HFF-Myc (cell line): ENCODE measurements at regions not wholly inside any gene's neighbourhood (a gene's known extent, or its start where the extent isn't known, plus 50 kb on each side); places are given as distances from the start of the nearest gene placed in this dataset.

Source experiments
- DNase-seq: peaks from one replicate; pipeline ENCODE4 v3.0.0-alpha.2; 2011; ENCODE audit warnings: low read depth; ENCODE audit errors: extremely low read depth
- H3K4me3 ChIP-seq: replicated peaks from 2 replicates; pipeline ENCODE4 v1.5.1; 2011; ENCODE audit warnings: low read depth, mild to moderate bottlenecking, control low read depth, low read length
- TF ChIP-seq, protein P1 (sequence below): IDR thresholded peaks from 2 replicates; pipeline ENCODE4 v1.5.1; 2012; ENCODE audit warnings: mild to moderate bottlenecking, low read depth, low read length, control low read depth; ENCODE audit errors: missing control alignments

DNA sequence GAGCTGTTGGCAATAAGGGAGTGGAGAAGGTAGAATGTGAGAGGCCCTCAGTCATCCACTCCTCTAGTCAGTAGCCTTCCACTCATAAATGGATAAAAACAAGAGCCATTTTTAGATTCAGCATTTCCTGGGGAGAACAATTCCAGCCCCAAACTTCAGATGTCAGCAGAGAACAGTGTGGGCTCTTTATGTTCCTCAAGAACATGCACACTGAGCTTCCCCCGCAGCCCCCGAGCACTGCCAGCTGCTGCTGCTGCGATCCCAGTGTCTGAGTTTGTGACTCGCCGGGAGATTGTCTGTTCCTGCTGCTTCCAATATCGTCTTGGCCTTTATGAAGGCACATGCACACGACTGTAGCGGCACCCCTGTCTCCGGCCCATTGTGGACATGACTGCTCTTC lies 143.7 kb upstream of the CTNNA2 start:
- TF ChIP-seq, protein P1, sequence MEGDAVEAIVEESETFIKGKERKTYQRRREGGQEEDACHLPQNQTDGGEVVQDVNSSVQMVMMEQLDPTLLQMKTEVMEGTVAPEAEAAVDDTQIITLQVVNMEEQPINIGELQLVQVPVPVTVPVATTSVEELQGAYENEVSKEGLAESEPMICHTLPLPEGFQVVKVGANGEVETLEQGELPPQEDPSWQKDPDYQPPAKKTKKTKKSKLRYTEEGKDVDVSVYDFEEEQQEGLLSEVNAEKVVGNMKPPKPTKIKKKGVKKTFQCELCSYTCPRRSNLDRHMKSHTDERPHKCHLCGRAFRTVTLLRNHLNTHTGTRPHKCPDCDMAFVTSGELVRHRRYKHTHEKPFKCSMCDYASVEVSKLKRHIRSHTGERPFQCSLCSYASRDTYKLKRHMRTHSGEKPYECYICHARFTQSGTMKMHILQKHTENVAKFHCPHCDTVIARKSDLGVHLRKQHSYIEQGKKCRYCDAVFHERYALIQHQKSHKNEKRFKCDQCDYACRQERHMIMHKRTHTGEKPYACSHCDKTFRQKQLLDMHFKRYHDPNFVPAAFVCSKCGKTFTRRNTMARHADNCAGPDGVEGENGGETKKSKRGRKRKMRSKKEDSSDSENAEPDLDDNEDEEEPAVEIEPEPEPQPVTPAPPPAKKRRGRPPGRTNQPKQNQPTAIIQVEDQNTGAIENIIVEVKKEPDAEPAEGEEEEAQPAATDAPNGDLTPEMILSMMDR: no peak
- H3K4me3 ChIP-seq: no peak overlapping the region
- no peak for DNase-seq

DNA sequence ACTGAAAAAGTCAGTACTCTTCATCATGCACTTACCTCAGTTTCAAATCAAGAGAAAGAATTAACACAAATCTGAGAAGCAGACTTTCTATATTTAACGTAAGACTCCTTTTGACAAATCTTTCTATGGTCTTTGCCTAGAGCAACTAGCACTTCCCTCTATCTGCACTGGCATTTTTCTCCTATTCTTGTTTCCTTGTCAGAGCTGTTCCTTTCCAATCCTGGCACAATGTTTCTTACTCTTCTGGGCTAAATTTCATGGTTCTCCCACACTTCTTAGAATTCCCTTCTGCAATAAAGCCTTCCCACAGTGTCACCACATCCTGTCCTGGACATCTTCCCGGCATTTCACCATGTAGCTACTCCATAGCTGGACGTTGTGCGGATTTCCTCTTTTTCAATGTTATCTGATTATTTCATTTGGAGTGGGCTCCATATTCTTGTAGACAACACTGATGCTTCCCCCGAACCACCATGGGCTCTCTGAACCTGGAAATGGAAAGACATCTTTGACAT lies 144.7 kb upstream of the CTNNA2 start:
- no peak overlapping the region for H3K4me3 ChIP-seq
- no peak for DNase-seq
- TF ChIP-seq, protein P1: no peak

DNA sequence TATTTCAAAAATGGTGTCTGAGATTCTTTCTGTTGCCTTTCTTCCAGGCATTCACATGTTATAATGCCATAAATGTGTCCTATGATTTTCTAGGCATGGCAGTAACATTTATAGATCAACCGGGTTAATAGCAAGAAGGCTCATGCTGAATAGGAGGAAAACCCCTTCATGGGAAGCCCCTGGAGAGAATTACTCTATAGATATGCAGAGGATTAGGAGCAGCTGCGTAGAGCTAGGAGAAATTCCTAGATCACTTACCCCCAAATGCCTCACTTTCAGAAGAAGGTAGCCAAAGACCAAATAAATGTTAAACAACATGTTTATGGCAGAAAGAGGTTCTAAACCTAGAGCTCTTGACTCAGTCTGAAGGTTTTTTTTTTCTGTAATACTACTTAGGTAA lies 153.4 kb upstream of the CTNNA2 start:
- no peak for DNase-seq
- TF ChIP-seq, protein P1: no peak
- H3K4me3 ChIP-seq: no peak overlapping the region

DNA sequence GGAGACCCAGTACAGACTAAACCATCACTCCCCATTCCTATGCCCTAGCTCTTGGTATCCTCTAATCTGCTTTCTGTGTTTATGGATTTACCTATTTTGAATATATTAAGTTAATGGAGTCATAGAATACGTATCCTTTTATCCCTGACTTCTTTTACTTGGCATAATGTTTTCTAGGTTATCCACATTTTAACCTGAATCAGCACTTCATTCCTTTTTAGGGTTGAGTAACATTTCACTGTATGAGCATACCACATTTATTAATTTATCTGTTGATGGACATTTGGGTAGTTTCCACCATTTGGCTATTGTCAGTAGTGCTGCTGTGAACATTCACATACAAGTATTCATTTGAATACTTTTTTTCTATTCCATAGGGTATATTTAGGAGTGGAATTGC lies 157.3 kb upstream of the CTNNA2 start:
- TF ChIP-seq, protein P1: no peak
- DNase-seq: no peak
- no peak overlapping the region for H3K4me3 ChIP-seq

DNA sequence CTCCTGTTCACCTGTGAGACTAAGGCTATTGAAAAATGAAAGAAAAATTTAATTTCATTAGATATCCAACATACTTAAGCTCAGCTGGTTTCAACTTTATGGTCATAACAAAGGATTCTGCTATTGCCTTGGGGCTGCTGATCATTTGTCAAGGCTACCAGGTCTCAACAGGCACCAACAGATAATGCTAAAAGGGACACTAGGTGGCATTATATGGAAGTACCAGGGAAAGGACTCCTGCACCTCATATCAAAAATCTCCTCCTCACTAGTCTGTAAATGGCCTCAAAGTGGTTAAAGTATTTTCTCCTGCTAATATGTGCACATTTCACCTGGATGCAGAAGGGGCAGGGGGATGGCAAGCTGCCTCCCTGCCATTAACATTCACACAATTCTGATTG lies 167.9 kb upstream of the REG3A start:
- TF ChIP-seq, protein P1: no peak
- DNase-seq: no peak
- no peak overlapping the region for H3K4me3 ChIP-seq

DNA sequence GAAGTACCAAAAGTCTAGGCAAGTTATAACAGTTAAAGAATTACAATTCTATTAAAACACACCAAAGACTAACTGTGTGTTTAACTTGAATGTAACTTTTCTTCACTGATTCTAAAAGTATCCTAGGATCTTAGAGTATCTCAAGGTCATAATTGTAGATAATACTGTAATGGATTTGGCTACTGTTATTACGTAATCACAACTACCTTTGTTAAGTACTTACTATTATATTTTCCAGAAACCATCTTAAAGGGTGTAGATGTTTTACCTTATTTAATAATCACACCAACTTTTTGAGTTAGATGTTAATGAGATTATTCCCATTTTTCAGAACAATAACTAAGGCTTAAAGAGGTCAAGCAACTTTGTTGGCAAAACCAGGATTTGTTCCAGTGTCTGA lies 161.3 kb upstream of the REG3A start:
- DNase-seq: no peak
- H3K4me3 ChIP-seq: no peak overlapping the region
- TF ChIP-seq, protein P1: no peak

DNA sequence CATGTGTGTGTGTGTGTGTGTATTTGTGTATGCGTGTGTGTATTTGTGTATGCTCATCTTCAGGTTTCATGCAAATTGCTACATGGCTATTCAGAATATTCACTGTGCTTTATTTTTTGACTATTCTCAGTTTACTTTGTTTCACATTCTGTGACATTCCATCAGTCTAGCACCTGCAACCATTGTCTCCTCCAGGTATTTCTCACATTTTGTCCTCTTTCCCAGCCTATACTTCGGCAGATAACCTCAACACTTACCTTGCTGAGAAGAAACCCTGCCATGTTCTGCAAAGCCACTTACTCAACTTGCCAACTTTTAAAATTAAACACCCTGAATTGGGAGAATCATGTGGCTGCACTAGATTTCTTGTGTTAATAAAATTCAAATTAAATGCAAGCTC lies 135.4 kb upstream of the REG3A start:
- H3K4me3 ChIP-seq: no peak overlapping the region
- DNase-seq: no peak
- TF ChIP-seq, protein P1: no peak
